ENCODE measurements at regions not wholly inside any gene's neighbourhood (a gene's known extent, or its start where the extent isn't known, plus 50 kb on each side); places are given as distances from the start of the nearest gene placed in this dataset.

- DNase-seq (ENCODE audit: unreplicated experiment) = no peak
- no TSS peak for BruUV-seq (replicated peaks)
- no peak overlapping the region for H3K27ac Mint-ChIP-seq (ENCODE audit: low read depth, unreplicated experiment)
- TF ChIP-seq CTCF (IDR thresholded peaks at IDR 0.05; ENCODE audit: unreplicated experiment) = no peak
- intact Hi-C loops (cut with micrococcal nuclease) = no loop called here
- ChIA-PET CTCF (interaction anchor here (0.7 to 4.4 kb wide), 10 partner anchors 8 to 201 kb away, joined by 3 to 17 read pairs (median 4); no protein-coding TSS in a partner anchor), POLR2A (interaction anchor here (1.0 to 1.1 kb wide), 2 partner anchors 10 to 17 kb away, joined by 3 read pairs; no protein-coding TSS in a partner anchor)
- H3K27me3 Mint-ChIP-seq (ENCODE audit: insufficient read depth, unreplicated experiment) = no peaks in the 10 kb centered on the region
- H3K4me3 Mint-ChIP-seq (ENCODE audit: unreplicated experiment) = no peak overlapping the region
- peaks cover 5% of the 10 kb centered on the region for H3K36me3 Mint-ChIP-seq (ENCODE audit: insufficient read depth, unreplicated experiment)
- peaks cover 10% of the 10 kb centered on the region for H3K9me3 Mint-ChIP-seq (ENCODE audit: unreplicated experiment)
- H3K4me1 Mint-ChIP-seq (ENCODE audit: insufficient read depth, unreplicated experiment) = no peaks in the 10 kb centered on the region
These were observed 83.3 kb upstream of the CXCL14 start for GRCh38 chr5:135662061-135662481.

- no peak for DNase-seq (ENCODE audit: unreplicated experiment)
- POLR2A ChIA-PET = interaction anchor here (0.6 to 1.3 kb wide), 4 partner anchors 9 to 1282 kb away, joined by 3 to 4 read pairs (median 3); no protein-coding TSS in a partner anchor
- BruUV-seq (replicated peaks) = no TSS peak
- Mint-ChIP-seq H3K9me3 (ENCODE audit: unreplicated experiment) (peaks cover 10% of the 10 kb centered on the region), H3K4me1 (ENCODE audit: insufficient read depth, unreplicated experiment) (no peaks in the 10 kb centered on the region), H3K36me3 (ENCODE audit: insufficient read depth, unreplicated experiment) (peaks cover 5% of the 10 kb centered on the region), H3K27me3 (ENCODE audit: insufficient read depth, unreplicated experiment) (no peaks in the 10 kb centered on the region), H3K4me3 (ENCODE audit: unreplicated experiment) (no peak overlapping the region), H3K27ac (ENCODE audit: low read depth, unreplicated experiment) (no peak overlapping the region)
- intact Hi-C loops (cut with micrococcal nuclease) = no loop called here
- CTCF ChIA-PET = interaction anchor here (0.6 to 4.4 kb wide), 8 partner anchors 50 to 196 kb away, joined by 3 to 17 read pairs (median 4); no protein-coding TSS in a partner anchor
- TF ChIP-seq CTCF (IDR thresholded peaks at IDR 0.05; ENCODE audit: unreplicated experiment) = no peak
These were observed 82.2 kb upstream of the CXCL14 start for GRCh38 chr5:135660826-135661575.

GRCh38 chr5:135657536-135658305 lies 78.9 kb upstream of the CXCL14 start:
- H3K27ac Mint-ChIP-seq (ENCODE audit: low read depth, unreplicated experiment) = no peak overlapping the region
- H3K4me3 Mint-ChIP-seq (ENCODE audit: unreplicated experiment) = no peak overlapping the region
- H3K36me3 Mint-ChIP-seq (ENCODE audit: insufficient read depth, unreplicated experiment) = peaks cover 5% of the 10 kb centered on the region
- ChIA-PET CTCF (interaction anchor here (0.6 kb wide), 1 partner anchor 48 kb away, joined by 3 read pairs; no protein-coding TSS in a partner anchor), POLR2A (interaction anchor here (1.1 kb wide), 1 partner anchor 10 kb away, joined by 5 read pairs; no protein-coding TSS in a partner anchor)
- H3K27me3 Mint-ChIP-seq (ENCODE audit: insufficient read depth, unreplicated experiment) = no peaks in the 10 kb centered on the region
- no peak for DNase-seq (ENCODE audit: unreplicated experiment)
- no peak for TF ChIP-seq CTCF (IDR thresholded peaks at IDR 0.05; ENCODE audit: unreplicated experiment)
- no TSS peak for BruUV-seq (replicated peaks)
- intact Hi-C loops (cut with micrococcal nuclease) = no loop called here
- peaks cover 10% of the 10 kb centered on the region for H3K9me3 Mint-ChIP-seq (ENCODE audit: unreplicated experiment)
- no peaks in the 10 kb centered on the region for H3K4me1 Mint-ChIP-seq (ENCODE audit: insufficient read depth, unreplicated experiment)

- POLR2A ChIA-PET = interaction anchor here (1.8 kb wide), 1 partner anchor 89 kb away, joined by 6 read pairs; no protein-coding TSS in a partner anchor
- CTCF ChIA-PET = interaction anchor here (0.6 to 2.6 kb wide), 7 partner anchors 9 to 194 kb away, joined by 3 to 19 read pairs (median 3); no protein-coding TSS in a partner anchor
- no peak for DNase-seq (ENCODE audit: unreplicated experiment)
- intact Hi-C loops (cut with micrococcal nuclease) = no loop called here
- Mint-ChIP-seq H3K27ac (ENCODE audit: low read depth, unreplicated experiment) (no peak overlapping the region), H3K9me3 (ENCODE audit: unreplicated experiment) (peaks cover 10% of the 10 kb centered on the region), H3K36me3 (ENCODE audit: insufficient read depth, unreplicated experiment) (peaks cover 4% of the 10 kb centered on the region), H3K4me3 (ENCODE audit: unreplicated experiment) (no peak overlapping the region), H3K4me1 (ENCODE audit: insufficient read depth, unreplicated experiment) (peaks cover 15% of the 10 kb centered on the region), H3K27me3 (ENCODE audit: insufficient read depth, unreplicated experiment) (no peaks in the 10 kb centered on the region)
- no TSS peak for BruUV-seq (replicated peaks)
- no peak for TF ChIP-seq CTCF (IDR thresholded peaks at IDR 0.05; ENCODE audit: unreplicated experiment)
These were observed 76.7 kb upstream of the CXCL14 start for GRCh38 chr5:135655468-135655815.
